GM19023 (cell line): ENCODE measurements at regions not wholly inside any gene's neighbourhood (a gene's known extent, or its start where the extent isn't known, plus 50 kb on each side); places are given as distances from the start of the nearest gene placed in this dataset.

Source experiments
- ATAC-seq: cut with Tn5 transposase; IDR thresholded peaks from one replicate; pipeline ENCODE4 v1.9.1; 2021; ENCODE audit warnings: mild to moderate bottlenecking, moderate library complexity; ENCODE audit not compliant: unreplicated experiment

GRCh38 chr2:128368437-128369107 is 49.9 kb upstream of the HS6ST1 start:
- no peak for ATAC-seq

GRCh38 chr2:128369108-128369555 is 50.5 kb upstream of the HS6ST1 start:
- no peak for ATAC-seq

DNA sequence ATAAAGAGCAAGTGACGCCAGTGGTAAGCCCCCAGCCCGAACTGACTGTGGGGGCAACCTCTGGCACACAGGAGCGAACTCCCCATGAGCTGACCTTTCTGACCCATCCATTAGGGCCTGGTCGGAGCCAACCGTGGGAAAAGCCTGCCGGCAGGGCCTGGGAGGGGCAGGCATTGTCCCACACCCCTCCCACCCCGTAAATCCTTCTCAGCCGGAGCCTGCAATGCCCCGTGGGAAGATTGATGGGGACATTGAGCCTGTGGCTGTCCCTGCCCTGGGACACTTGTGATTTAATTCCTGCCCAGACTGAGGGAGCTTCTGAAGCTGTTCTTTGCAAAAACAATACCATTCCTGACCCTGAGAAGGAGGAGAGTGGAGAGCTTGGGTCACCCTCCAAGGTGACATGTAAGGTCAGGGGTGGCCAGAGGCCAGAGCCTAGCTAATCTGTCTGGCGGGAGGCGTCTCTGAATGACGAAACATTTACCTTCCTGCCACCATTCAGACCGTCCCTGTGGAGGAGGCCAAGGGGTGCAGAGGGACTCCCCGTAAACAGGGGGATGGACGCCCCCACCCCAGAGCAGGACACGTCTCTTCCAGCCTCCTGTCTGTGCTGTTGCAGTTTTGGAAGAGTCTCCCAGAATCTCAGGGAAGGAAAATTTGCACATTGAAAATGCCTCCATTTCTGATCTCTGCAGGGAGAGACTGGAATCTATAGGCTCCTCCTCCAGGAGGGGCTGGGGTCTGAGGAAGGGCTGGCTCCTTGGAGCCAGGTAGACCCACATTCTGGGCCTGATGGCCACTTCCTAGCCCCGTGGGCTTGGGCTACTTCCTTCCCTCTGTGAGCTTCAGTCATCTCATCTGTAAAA is 51.2 kb upstream of the HS6ST1 start:
- no peak for ATAC-seq

GRCh38 chr2:128370468-128371247 is 52.0 kb upstream of the HS6ST1 start:
- ATAC-seq: no peak

- ATAC-seq: no peak
These were observed 52.6 kb upstream of the HS6ST1 start for GRCh38 chr2:128371248-128371630.

DNA sequence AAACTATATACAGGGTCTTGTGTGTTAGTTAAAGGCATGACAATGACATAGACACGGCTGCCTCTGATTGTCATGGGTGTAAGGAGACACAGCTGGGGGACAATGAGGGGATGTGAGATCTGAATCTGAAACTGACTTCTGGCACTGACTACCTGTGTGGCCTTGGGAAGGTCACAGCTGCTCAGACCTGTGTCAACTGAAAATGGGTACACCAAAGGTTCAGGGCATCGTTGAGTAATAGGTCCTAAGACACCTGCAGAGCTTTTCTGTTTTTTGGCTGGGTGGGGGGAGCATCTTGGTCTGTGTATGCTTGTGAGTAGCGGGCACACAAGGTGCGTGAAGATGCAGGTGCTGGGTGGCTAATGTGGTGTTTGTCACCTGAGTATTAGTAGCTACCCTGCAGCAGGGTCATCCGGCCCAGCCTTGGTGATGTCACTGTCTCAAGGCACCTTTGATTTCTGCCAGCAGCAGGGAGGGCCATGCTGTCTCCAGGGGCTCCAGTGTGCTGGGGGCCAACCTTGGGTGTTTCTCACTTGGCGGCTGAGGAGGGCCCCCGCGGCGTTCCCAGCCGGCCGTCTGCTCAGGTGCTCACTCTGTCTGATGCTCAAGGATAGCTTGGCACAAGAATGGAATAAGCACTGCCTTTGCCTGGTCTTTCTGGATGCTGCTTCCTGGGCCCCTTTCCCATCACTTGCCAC is 53.1 kb upstream of the HS6ST1 start:
- no peak for ATAC-seq

- no peak for ATAC-seq
These were observed 54.1 kb upstream of the HS6ST1 start for GRCh38 chr2:128372621-128373341.

- no peak for ATAC-seq
These were observed 54.9 kb upstream of the HS6ST1 start for GRCh38 chr2:128373451-128374000.

DNA sequence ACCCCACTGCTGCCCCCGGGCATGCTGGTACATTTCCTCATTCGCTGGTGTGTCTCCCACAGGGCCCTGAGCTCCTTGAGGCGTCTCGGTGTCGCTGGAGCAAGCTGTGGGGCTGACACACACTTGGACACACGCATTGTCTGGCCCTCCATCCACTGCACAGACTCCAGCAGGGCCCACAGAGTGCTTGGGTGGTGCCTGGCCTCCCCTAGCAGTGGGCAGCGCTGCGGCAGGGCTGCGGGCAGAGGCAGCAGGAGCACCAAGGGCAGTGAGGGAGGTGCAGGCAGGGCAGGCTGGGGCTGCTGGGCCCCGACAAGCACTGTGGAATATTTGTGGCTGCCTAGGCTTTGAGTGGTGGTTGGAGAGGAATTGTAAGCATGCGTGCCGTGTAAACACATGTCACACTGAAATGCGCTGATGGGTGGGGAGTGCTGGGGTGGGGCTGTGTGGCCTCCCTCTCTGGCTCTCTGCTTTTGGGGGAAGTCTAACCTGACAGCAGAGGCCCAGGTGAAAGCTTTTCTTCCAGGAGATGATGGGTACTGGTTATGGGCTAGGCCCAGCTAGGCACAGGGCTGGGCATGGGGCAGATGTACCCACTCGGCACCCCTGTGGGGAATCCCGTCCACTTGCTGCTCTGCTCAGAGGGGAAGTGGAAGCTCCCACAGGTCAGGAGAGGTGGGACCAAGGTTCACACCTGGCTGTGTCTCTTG is 55.5 kb upstream of the HS6ST1 start:
- ATAC-seq: no peak

DNA sequence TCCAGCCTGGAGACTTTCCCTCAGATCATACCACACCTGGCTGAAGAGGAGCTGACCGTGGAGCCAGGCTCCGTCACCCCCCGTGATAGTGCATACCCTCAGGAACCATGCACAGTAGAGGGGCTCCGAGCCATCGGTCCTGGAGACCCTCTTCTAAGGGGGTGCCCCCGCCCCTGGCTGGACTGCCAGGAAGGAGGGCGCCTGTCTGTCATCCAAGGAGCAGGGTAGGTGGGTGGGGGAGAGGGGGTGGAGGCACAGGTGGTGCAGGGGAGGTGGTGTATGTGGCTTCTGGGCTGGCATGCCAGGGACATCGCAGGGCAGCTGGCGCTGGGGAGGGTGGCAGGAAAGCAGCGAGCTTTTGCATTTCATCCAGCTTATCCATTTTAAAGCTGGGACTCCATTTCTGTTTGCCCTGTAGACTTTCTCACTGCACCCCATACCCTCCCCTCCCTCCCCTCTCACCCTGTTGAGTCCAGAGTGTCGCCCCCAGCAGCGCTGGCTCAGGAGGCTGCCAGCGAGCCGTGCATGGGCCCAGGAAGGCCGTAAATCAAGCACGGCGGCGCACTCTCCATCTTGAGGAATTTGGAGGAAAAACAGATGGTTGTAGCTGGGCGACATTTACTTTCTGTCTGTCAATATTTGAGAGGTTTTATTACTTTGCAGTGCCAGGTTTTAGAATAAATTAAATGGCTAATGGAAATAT is 56.2 kb upstream of the HS6ST1 start:
- no peak for ATAC-seq

GRCh38 chr2:128375454-128375853 is 56.8 kb upstream of the HS6ST1 start:
- no peak for ATAC-seq

DNA sequence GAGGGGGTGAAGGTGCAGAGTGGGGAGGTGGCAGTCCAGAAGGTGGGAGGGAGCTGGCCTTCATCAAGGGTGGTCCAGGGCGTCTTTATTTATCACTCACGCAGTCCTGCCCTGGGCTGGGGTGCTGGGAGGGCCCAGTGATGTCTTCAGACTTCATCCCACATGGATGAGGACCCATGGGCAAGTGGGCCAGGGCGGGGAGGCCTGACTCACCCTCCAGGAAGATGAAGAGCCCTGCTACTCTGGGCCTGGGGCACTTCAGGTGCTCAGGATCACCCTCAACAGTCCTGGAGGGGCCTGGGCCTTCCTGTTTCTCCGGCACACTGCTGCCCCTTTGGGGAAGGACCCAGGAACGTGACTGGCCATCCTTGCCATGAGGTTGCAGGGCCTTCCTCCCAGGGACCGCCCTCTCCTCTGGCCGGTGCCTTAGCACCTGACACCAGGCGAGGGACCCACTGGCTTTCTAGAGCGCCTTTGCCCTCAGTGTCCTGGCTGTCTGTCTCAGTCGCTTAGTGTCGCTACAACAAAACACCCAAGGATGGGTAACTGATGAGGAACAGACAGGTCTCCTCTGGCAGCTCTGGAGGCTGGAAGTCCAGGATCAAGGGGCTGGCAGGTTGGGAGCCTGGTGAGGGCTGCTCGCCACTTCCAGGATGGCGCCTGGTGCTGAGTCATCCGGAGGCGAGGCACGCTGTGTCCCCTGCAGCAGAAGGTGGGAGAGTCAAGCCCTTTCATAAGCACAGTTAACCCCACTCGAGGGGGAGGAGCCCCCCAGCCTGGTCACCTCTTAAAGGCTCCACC is 57.8 kb upstream of the HS6ST1 start:
- no peak for ATAC-seq

- no peak for ATAC-seq
These were observed 58.6 kb upstream of the HS6ST1 start for GRCh38 chr2:128377071-128377910.

GRCh38 chr2:128378231-128379020 is 59.8 kb upstream of the HS6ST1 start:
- ATAC-seq: no peak

- ATAC-seq: no peak
These were observed 60.6 kb upstream of the HS6ST1 start for GRCh38 chr2:128379021-128380015.
